HG03045 (cell line): ENCODE measurements at regions not wholly inside any gene's neighbourhood (a gene's known extent, or its start where the extent isn't known, plus 50 kb on each side); places are given as distances from the start of the nearest gene placed in this dataset.
"Not testable (repeated sequence)": the region's sequence is repeated elsewhere in the genome, so short reads cannot be mapped to it uniquely, and the experiment has no call there.

Experiments
- ATAC-seq: cut with Tn5 transposase; IDR thresholded peaks from one replicate; pipeline ENCODE4 v1.9.1; 2021; ENCODE audit warnings: mild to moderate bottlenecking, moderate library complexity; ENCODE audit not compliant: unreplicated experiment

- ATAC-seq: no peak
Measured at GRCh38 chr3:84666468-84666867, 292.3 kb upstream of the CADM2 start.

GRCh38 chr3:84679211-84679610, 279.6 kb upstream of the CADM2 start:
- ATAC-seq: no peak

- no peak for ATAC-seq
Measured at GRCh38 chr3:84680700-84681099, 278.1 kb upstream of the CADM2 start.

GRCh38 chr3:84683493-84683892, 275.3 kb upstream of the CADM2 start:
- no peak for ATAC-seq

- ATAC-seq: no peak
Measured at GRCh38 chr3:84685467-84685866, 273.3 kb upstream of the CADM2 start.

- ATAC-seq: no peak
Measured at GRCh38 chr3:84692261-84692660, 266.5 kb upstream of the CADM2 start.

GRCh38 chr3:84710288-84710687, 248.5 kb upstream of the CADM2 start:
- not testable (repeated sequence) for ATAC-seq

GRCh38 chr3:84717894-84718293, 240.9 kb upstream of the CADM2 start:
- no peak for ATAC-seq

GRCh38 chr3:84724877-84725276, 233.9 kb upstream of the CADM2 start:
- ATAC-seq: no peak

- ATAC-seq: no peak
Measured at GRCh38 chr3:84727616-84728015, 231.2 kb upstream of the CADM2 start.

GRCh38 chr3:84734731-84735130, 224.1 kb upstream of the CADM2 start:
- not testable (repeated sequence) for ATAC-seq

GRCh38 chr3:84738086-84738485, 220.7 kb upstream of the CADM2 start:
- no peak for ATAC-seq

- no peak for ATAC-seq
Measured at GRCh38 chr3:84742915-84743425, 215.8 kb upstream of the CADM2 start.

GRCh38 chr3:84744130-84744529, 214.7 kb upstream of the CADM2 start:
- no peak for ATAC-seq

- no peak for ATAC-seq
Measured at GRCh38 chr3:84755860-84756259, 202.9 kb upstream of the CADM2 start.

- no peak for ATAC-seq
Measured at GRCh38 chr3:84759361-84759760, 199.4 kb upstream of the CADM2 start.

- ATAC-seq: no peak
Measured at GRCh38 chr3:84772841-84773240, 185.9 kb upstream of the CADM2 start.

- ATAC-seq: no peak
Measured at GRCh38 chr3:84783281-84783680, 175.5 kb upstream of the CADM2 start.

- no peak for ATAC-seq
Measured at GRCh38 chr3:84789961-84790360, 168.8 kb upstream of the CADM2 start.

GRCh38 chr3:84806958-84807357, 151.8 kb upstream of the CADM2 start:
- ATAC-seq: no peak

- ATAC-seq: no peak
Measured at GRCh38 chr3:84820126-84820525, 138.7 kb upstream of the CADM2 start.

- ATAC-seq: no peak
Measured at GRCh38 chr3:84820906-84821305, 137.9 kb upstream of the CADM2 start.

- ATAC-seq: no peak
Measured at GRCh38 chr3:84825817-84826216, 133.0 kb upstream of the CADM2 start.

- no peak for ATAC-seq
Measured at GRCh38 chr3:84830476-84830875, 128.3 kb upstream of the CADM2 start.
